K562 (cell line): ENCODE measurements at regions not wholly inside any gene's neighbourhood (a gene's known extent, or its start where the extent isn't known, plus 50 kb on each side); places are given as distances from the start of the nearest gene placed in this dataset.

Experiments
- ATAC-seq: fragments of 200-7000 bp; cut with Tn5 transposase; 3 replicates; pipeline ENCODE4 v1.9.1; 2020; ENCODE audit warnings: moderate library complexity
- BruUV-seq: library from RNA; stranded (reverse); fragments of 400-500 nt; replicated peaks from 2 replicates; lab custom pipeline; 2021; lab: Mats Ljungman, UMichigan
- CTCF ChIA-PET: fragments of 300-600 bp; formaldehyde crosslinking; extraction: SDS; loops from one replicate; lab custom pipeline; 2021; ENCODE audit warnings: low intra/inter-chr PET ratio; lab: Yijun Ruan, JAX
- POLR2A ChIA-PET: fragments of 300-600, 350-650 bp; sonication (Branson Sonifier 250); formaldehyde crosslinking; extraction: SDS; loops from one replicate; lab custom pipeline; 2021; ENCODE audit warnings: antibody characterized with exemption, inconsistent platforms; lab: Yijun Ruan, JAX
- DNase-seq, 4 experiments: peaks; one replicate each; pipeline versions ENCODE4 v3.0.0 to v3.0.0-alpha.2; 2011 to 2018; ENCODE audit warnings: low spot score in 3 of 4, mixed read lengths in 3 of 4; ENCODE audit errors: extremely low read depth in 1 of 4
- FAIRE-seq: peaks from 2 replicates; lab custom pipeline; 2011; peaks lifted over from hg19 to GRCh38; lab: Jason Lieb, UNC
- H2AFZ ChIP-seq: 2 replicates; pipeline ENCODE4 v1.6.0; 2011; ENCODE audit warnings: low read depth, low read length, control low read depth, inconsistent platforms
- H3K27ac ChIP-seq: fragments of 200-600 bp; 3 replicates; pipeline ENCODE4 v1.8.0; 2011; ENCODE audit warnings: low read depth, mild to moderate bottlenecking, control low read depth, inconsistent platforms, low read length, moderate library complexity, mixed read lengths; ENCODE audit errors: extremely low read depth
- H3K27me3 ChIP-seq, 2 experiments: fragments of 300-600 bp in 1 of 2; 2 replicates in 1 of 2; 3 replicates in 1 of 2; pipeline versions ENCODE4 v1.6.0 to v1.8.0; 2011; ENCODE audit warnings: inconsistent platforms in 2 of 2, low read length in 2 of 2, mild to moderate bottlenecking in 1 of 2, mixed read lengths in 1 of 2, moderate library complexity in 1 of 2; ENCODE audit not compliant: control insufficient read depth in 2 of 2, insufficient read depth in 2 of 2
- H3K36me3 ChIP-seq: fragments of 300-600 bp; 3 replicates; pipeline ENCODE4 v1.8.0; 2011; ENCODE audit warnings: mild to moderate bottlenecking, low read length, inconsistent platforms; ENCODE audit not compliant: control insufficient read depth, insufficient read depth
- H3K4me1 ChIP-seq, 2 experiments: fragments of 200-600 bp in 1 of 2; replicated peaks in 1 of 2; 2 replicates in 1 of 2; 3 replicates in 1 of 2; pipeline versions ENCODE4 v1.5.1 to v1.8.0; 2011; ENCODE audit warnings: inconsistent platforms in 2 of 2, low read length in 2 of 2, mild to moderate bottlenecking in 1 of 2, mixed read lengths in 1 of 2, moderate library complexity in 1 of 2; ENCODE audit not compliant: control insufficient read depth in 2 of 2, insufficient read depth in 2 of 2
- H3K4me2 ChIP-seq: 2 replicates; pipeline ENCODE4 v1.6.1; 2011; ENCODE audit warnings: low read length, control low read depth, inconsistent platforms, mixed read lengths; ENCODE audit not compliant: insufficient read depth
- H3K4me3 ChIP-seq: fragments of 200-600 bp; sonication (generic), shearing (Covaris generic); 2 replicates; pipeline ENCODE4 v1.5.1; 2016; ENCODE audit warnings: control low read depth, inconsistent platforms
- H3K79me2 ChIP-seq: fragments of 200-600 bp; 3 replicates; pipeline ENCODE4 v1.8.0; 2011; ENCODE audit warnings: low read length, inconsistent platforms; ENCODE audit not compliant: control insufficient read depth, insufficient read depth
- H3K9ac ChIP-seq, 2 experiments: 2 replicates each; pipeline versions ENCODE4 v1.6.0 to v1.6.1; 2011; ENCODE audit warnings: low read depth in 2 of 2, low read length in 2 of 2, control low read depth in 1 of 2, inconsistent platforms in 1 of 2, mild to moderate bottlenecking in 1 of 2, mixed read lengths in 1 of 2; ENCODE audit not compliant: insufficient read depth in 1 of 2
- H3K9me1 ChIP-seq: one replicate; pipeline ENCODE4 v1.6.0; 2011; ENCODE audit warnings: inconsistent platforms, mild to moderate bottlenecking, low read length, moderate library complexity; ENCODE audit not compliant: control insufficient read depth, insufficient read depth
- H3K9me3 ChIP-seq: replicated peaks from 2 replicates; pipeline ENCODE4 v1.5.1; 2011; ENCODE audit warnings: low read depth, low read length, inconsistent platforms; ENCODE audit not compliant: control insufficient read depth, insufficient read depth
- H4K20me1 ChIP-seq: replicated peaks from 2 replicates; pipeline ENCODE4 v1.6.1; 2011; ENCODE audit warnings: low read length, inconsistent platforms, mixed read lengths; ENCODE audit not compliant: control insufficient read depth, insufficient read depth
- ETV5 ChIP-seq: sonication (generic); formaldehyde crosslinking; IDR thresholded peaks from 2 replicates; pipeline ENCODE4 v1.4.0; 2020; ENCODE audit warnings: low read depth, mild to moderate bottlenecking, missing genetic modification reagents
- GABPB2 ChIP-seq: fragments of 250-450 bp; sonication (Bioruptor Pico); conservative IDR thresholded peaks from 2 replicates; pipeline ENCODE4 v1.5.1; 2021; ENCODE audit warnings: mild to moderate bottlenecking
- KLF13 ChIP-seq: fragments of 450-650 bp; IDR thresholded peaks from 2 replicates; pipeline ENCODE4 v1.6.1; 2016; ENCODE audit warnings: missing genetic modification characterization, low read depth, mild to moderate bottlenecking, missing compliant biosample characterization, moderate library complexity, borderline replicate concordance
- NFRKB ChIP-seq: fragments of 450-650 bp; IDR thresholded peaks from 2 replicates; pipeline ENCODE4 v1.6.1; 2016; ENCODE audit warnings: low read depth
- SIRT6 ChIP-seq: IDR thresholded peaks from one replicate; pipeline ENCODE4 v1.6.1; 2012; ENCODE audit warnings: low read depth, mild to moderate bottlenecking, control low read depth, inconsistent platforms, low read length, moderate library complexity
- SRSF7 ChIP-seq: fragments of 200-400 bp; formaldehyde crosslinking; optimal IDR thresholded peaks from 2 replicates; pipeline ENCODE3; 2017; ENCODE audit warnings: mild to moderate bottlenecking, low read depth, low read length
- SRSF9 ChIP-seq: fragments of 200-400 bp; formaldehyde crosslinking; IDR thresholded peaks from 2 replicates; pipeline ENCODE4 v1.6.1; 2017; ENCODE audit warnings: low read depth, low read length, borderline replicate concordance
- TAF1 ChIP-seq: IDR thresholded peaks from 2 replicates; pipeline ENCODE4 v1.6.1; 2011; ENCODE audit warnings: mild to moderate bottlenecking, low read length, moderate library complexity; ENCODE audit not compliant: insufficient read depth, control insufficient read depth, severe bottlenecking; ENCODE audit errors: extremely low read depth
- TRIM28 ChIP-seq: fragments of 450-650 bp; IDR thresholded peaks from 2 replicates; pipeline ENCODE4 v1.6.1; 2017
- ZC3H11A ChIP-seq: IDR thresholded peaks from 2 replicates; pipeline ENCODE4 v1.6.1; 2012; ENCODE audit warnings: low read depth, low read length, improper control_type of control experiment
- ZNF24 ChIP-seq: fragments of 450-650 bp; IDR thresholded peaks from 2 replicates; pipeline ENCODE4 v1.6.1; 2016
- ZNF76 ChIP-seq: fragments of 250-450 bp; sonication (Bioruptor Pico); IDR thresholded peaks from 2 replicates; pipeline ENCODE4 v1.4.0; 2020; ENCODE audit warnings: mild to moderate bottlenecking, moderate library complexity, borderline replicate concordance
- WGBS: fragments of 100-300 bp; shearing (Covaris generic); methylation state at CpG from one replicate; pipeline ENCODE4 v1.1.6; 2016; ENCODE audit warnings: low coverage, mixed read lengths; ENCODE audit not compliant: insufficient coverage; ENCODE audit errors: missing lambda C conversion rate; 5-methylcytosine and 5-hydroxymethylcytosine counted together
- in situ Hi-C: fragments of 300-500 bp; cut with MboI; formaldehyde crosslinking; loops from 4 replicates; pipeline ENCODE4 v1.15.0; 2018; ENCODE audit warnings: inconsistent platforms, mixed read lengths
- intact Hi-C: fragments of 100-400 bp; cut with micrococcal nuclease; formaldehyde crosslinking; loops from 2 replicates; pipeline ENCODE4 v1.14.2; 2022
- TF ChIP-seq, protein P1 (sequence below): fragments of 250-450 bp; sonication (Bioruptor Pico); IDR thresholded peaks from 2 replicates; pipeline ENCODE4 v1.8.0; 2022; ENCODE audit warnings: inconsistent platforms
- TF ChIP-seq, protein P2 (sequence below): sonication (generic); formaldehyde crosslinking; IDR thresholded peaks from 2 replicates; pipeline ENCODE4 v1.8.0; 2023; ENCODE audit warnings: missing genetic modification reagents, mild to moderate bottlenecking, borderline replicate concordance

DNA sequence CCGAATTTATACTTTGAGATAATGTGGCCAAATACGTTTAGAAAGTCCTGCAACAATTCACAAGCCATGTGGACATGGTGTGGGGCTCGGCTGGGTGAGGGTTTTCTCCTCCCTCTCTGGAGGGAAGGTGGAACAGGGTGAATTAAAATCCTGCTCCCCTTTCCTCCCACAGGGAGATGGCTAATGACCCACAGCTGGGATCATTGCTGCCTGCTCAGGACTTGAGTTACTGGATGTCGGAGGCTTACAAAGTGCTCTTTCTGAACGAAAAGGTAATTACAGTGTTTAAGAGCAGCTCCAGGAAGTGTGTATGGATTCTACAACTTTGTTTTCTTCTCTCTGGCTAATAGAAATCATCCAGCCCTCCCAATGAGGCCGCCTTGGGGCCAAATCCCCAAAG lies 97.9 kb upstream of the ALKAL2 start:
- POLR2A ChIA-PET = interaction anchor here (0.6 kb wide), 1 partner anchor 282 kb away, joined by 3 read pairs; no protein-coding TSS in a partner anchor
- H4K20me1 ChIP-seq = no peaks in the 10 kb centered on the region
- H3K4me1 ChIP-seq = peaks cover 0 to 4% of the 10 kb centered on the region in 2 experiments; a peak in 1 of 5 replicates
- WGBS = 2% methylated on average over 6 of the region's 6 CpGs
- no peak overlapping the region for H3K27ac ChIP-seq
- H3K4me3 ChIP-seq = no peak overlapping the region
- no peaks in the 10 kb centered on the region for H3K36me3 ChIP-seq
- intact Hi-C loops (no loop called here), in situ Hi-C loops (no loop called here)
- H3K27me3 ChIP-seq = peaks cover 9 to 35% of the 10 kb centered on the region in 2 experiments; a peak in 3 of 5 replicates
- DNase-seq (no peak), FAIRE-seq (no peak), ATAC-seq (no peak)
- H3K9me3 ChIP-seq = peaks cover 6% of the 10 kb centered on the region
- H3K79me2 ChIP-seq = no peaks in the 10 kb centered on the region
- CTCF ChIA-PET = no interaction called here
- no peak overlapping the region for H3K4me2 ChIP-seq
- BruUV-seq = no TSS peak
- no peak overlapping the region for H3K9ac ChIP-seq
- no peaks in the 10 kb centered on the region for H3K9me1 ChIP-seq
- H2AFZ ChIP-seq = no peak overlapping the region
- no peak for TF ChIP-seq ETV5
- TF ChIP-seq, protein P1, sequence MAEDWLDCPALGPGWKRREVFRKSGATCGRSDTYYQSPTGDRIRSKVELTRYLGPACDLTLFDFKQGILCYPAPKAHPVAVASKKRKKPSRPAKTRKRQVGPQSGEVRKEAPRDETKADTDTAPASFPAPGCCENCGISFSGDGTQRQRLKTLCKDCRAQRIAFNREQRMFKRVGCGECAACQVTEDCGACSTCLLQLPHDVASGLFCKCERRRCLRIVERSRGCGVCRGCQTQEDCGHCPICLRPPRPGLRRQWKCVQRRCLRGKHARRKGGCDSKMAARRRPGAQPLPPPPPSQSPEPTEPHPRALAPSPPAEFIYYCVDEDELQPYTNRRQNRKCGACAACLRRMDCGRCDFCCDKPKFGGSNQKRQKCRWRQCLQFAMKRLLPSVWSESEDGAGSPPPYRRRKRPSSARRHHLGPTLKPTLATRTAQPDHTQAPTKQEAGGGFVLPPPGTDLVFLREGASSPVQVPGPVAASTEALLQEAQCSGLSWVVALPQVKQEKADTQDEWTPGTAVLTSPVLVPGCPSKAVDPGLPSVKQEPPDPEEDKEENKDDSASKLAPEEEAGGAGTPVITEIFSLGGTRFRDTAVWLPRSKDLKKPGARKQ (CRISPR knock-in tag) = no peak
- TF ChIP-seq SRSF9 = no peak
- no peak for TF ChIP-seq KLF13
- TF ChIP-seq, protein P2, sequence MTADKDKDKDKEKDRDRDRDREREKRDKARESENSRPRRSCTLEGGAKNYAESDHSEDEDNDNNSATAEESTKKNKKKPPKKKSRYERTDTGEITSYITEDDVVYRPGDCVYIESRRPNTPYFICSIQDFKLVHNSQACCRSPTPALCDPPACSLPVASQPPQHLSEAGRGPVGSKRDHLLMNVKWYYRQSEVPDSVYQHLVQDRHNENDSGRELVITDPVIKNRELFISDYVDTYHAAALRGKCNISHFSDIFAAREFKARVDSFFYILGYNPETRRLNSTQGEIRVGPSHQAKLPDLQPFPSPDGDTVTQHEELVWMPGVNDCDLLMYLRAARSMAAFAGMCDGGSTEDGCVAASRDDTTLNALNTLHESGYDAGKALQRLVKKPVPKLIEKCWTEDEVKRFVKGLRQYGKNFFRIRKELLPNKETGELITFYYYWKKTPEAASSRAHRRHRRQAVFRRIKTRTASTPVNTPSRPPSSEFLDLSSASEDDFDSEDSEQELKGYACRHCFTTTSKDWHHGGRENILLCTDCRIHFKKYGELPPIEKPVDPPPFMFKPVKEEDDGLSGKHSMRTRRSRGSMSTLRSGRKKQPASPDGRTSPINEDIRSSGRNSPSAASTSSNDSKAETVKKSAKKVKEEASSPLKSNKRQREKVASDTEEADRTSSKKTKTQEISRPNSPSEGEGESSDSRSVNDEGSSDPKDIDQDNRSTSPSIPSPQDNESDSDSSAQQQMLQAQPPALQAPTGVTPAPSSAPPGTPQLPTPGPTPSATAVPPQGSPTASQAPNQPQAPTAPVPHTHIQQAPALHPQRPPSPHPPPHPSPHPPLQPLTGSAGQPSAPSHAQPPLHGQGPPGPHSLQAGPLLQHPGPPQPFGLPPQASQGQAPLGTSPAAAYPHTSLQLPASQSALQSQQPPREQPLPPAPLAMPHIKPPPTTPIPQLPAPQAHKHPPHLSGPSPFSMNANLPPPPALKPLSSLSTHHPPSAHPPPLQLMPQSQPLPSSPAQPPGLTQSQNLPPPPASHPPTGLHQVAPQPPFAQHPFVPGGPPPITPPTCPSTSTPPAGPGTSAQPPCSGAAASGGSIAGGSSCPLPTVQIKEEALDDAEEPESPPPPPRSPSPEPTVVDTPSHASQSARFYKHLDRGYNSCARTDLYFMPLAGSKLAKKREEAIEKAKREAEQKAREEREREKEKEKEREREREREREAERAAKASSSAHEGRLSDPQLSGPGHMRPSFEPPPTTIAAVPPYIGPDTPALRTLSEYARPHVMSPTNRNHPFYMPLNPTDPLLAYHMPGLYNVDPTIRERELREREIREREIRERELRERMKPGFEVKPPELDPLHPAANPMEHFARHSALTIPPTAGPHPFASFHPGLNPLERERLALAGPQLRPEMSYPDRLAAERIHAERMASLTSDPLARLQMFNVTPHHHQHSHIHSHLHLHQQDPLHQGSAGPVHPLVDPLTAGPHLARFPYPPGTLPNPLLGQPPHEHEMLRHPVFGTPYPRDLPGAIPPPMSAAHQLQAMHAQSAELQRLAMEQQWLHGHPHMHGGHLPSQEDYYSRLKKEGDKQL (CRISPR knock-in tag) = no peak
- TF ChIP-seq TRIM28 = no peak
- TF ChIP-seq SIRT6 = no peak
- no peak for TF ChIP-seq NFRKB
- TF ChIP-seq ZNF24 = no peak
- no peak for TF ChIP-seq GABPB2 (CRISPR knock-in tag)
- TF ChIP-seq SRSF7 = no peak
- TF ChIP-seq ZNF76 (CRISPR knock-in tag) = no peak
- TF ChIP-seq ZC3H11A = no peak
- no peak for TF ChIP-seq TAF1
